RWPE2 (cell line): ENCODE measurements at regions not wholly inside any gene's neighbourhood (a gene's known extent, or its start where the extent isn't known, plus 50 kb on each side); places are given as distances from the start of the nearest gene placed in this dataset.

Source experiments
- ATAC-seq: fragments of 200-7000 bp; cut with Tn5 transposase; 3 replicates; pipeline ENCODE4 v1.9.1; 2021; ENCODE audit warnings: low read depth
- DNase-seq: peaks from one replicate; pipeline ENCODE4 v3.0.0-alpha.2; 2020; ENCODE audit warnings: low spot score
- H3K27ac ChIP-seq: fragments of 450-650 bp; 2 replicates; pipeline ENCODE4 v1.5.1; 2017; ENCODE audit warnings: mild to moderate bottlenecking; ENCODE audit not compliant: poor library complexity, severe bottlenecking
- H3K27me3 ChIP-seq: fragments of 250-450 bp; sonication (Bioruptor Pico); 2 replicates; pipeline ENCODE4 v1.5.1; 2021; ENCODE audit warnings: mild to moderate bottlenecking, moderate library complexity; ENCODE audit not compliant: insufficient read depth, poor library complexity, severe bottlenecking
- H3K36me3 ChIP-seq: fragments of 250-450 bp; sonication (Bioruptor Pico); 2 replicates; pipeline ENCODE4 v1.5.1; 2020; ENCODE audit warnings: low read depth, mild to moderate bottlenecking, moderate library complexity
- H3K4me1 ChIP-seq: fragments of 250-450 bp; sonication (Bioruptor Pico); 2 replicates; pipeline ENCODE4 v1.5.1; 2021; ENCODE audit warnings: mild to moderate bottlenecking, moderate library complexity; ENCODE audit not compliant: insufficient read depth, poor library complexity, severe bottlenecking
- H3K4me3 ChIP-seq: fragments of 250-450 bp; sonication (Bioruptor Pico); 2 replicates; pipeline ENCODE4 v1.5.1; 2021; ENCODE audit warnings: mild to moderate bottlenecking, moderate library complexity; ENCODE audit not compliant: severe bottlenecking
- H3K9me3 ChIP-seq: fragments of 250-450 bp; sonication (Bioruptor Pico); 2 replicates; pipeline ENCODE4 v1.5.1; 2021; ENCODE audit warnings: mild to moderate bottlenecking, moderate library complexity; ENCODE audit not compliant: severe bottlenecking
- CTCF ChIP-seq: fragments of 450-650 bp; IDR thresholded peaks from one replicate; pipeline ENCODE4 v1.5.1; 2017; ENCODE audit warnings: mild to moderate bottlenecking, moderate library complexity; ENCODE audit not compliant: poor library complexity, severe bottlenecking

GRCh38 chr1:5165762-5166161 is 511.4 kb downstream of the AJAP1 start:
- no peaks in the 10 kb centered on the region for H3K36me3 ChIP-seq
- ATAC-seq (no peak), DNase-seq (no peak)
- no peaks in the 10 kb centered on the region for H3K4me1 ChIP-seq
- H3K27me3 ChIP-seq: no peaks in the 10 kb centered on the region
- H3K27ac ChIP-seq: no peak overlapping the region
- no peak for TF ChIP-seq CTCF
- H3K4me3 ChIP-seq: no peak overlapping the region
- H3K9me3 ChIP-seq: peaks cover 3% of the 10 kb centered on the region

GRCh38 chr1:5164158-5164557 is 509.7 kb downstream of the AJAP1 start:
- no peak for TF ChIP-seq CTCF
- H3K27ac ChIP-seq: no peak overlapping the region
- no peaks in the 10 kb centered on the region for H3K36me3 ChIP-seq
- no peaks in the 10 kb centered on the region for H3K27me3 ChIP-seq
- no peak overlapping the region for H3K4me3 ChIP-seq
- ATAC-seq (no peak), DNase-seq (no peak)
- H3K4me1 ChIP-seq: no peaks in the 10 kb centered on the region
- H3K9me3 ChIP-seq: peaks cover 3% of the 10 kb centered on the region

- Histone ChIP-seq H3K27me3 (no peaks in the 10 kb centered on the region), H3K9me3 (peaks cover 3% of the 10 kb centered on the region), H3K36me3 (no peaks in the 10 kb centered on the region), H3K4me1 (no peaks in the 10 kb centered on the region), H3K4me3 (no peak overlapping the region), H3K27ac (no peak overlapping the region)
- DNase-seq: no peak
- no peak for TF ChIP-seq CTCF
- no peak for ATAC-seq
Measured at GRCh38 chr1:5161372-5161771, 507.0 kb downstream of the AJAP1 start.

- DNase-seq: no peak
- ATAC-seq: no peak
Measured at GRCh38 chr1:5157175-5157574, 502.8 kb downstream of the AJAP1 start.

More at GRCh38 chr1:5157175-5157574, 502.8 kb downstream of the AJAP1 start:
- Histone ChIP-seq H3K27ac (no peak overlapping the region), H3K27me3 (no peaks in the 10 kb centered on the region), H3K36me3 (no peaks in the 10 kb centered on the region), H3K4me3 (no peak overlapping the region), H3K4me1 (no peaks in the 10 kb centered on the region), H3K9me3 (no peaks in the 10 kb centered on the region)
- no peak for TF ChIP-seq CTCF
